NOMO-1 treated with dmso at 0.1 percent for 144 hours (cell line): ENCODE measurements at regions not wholly inside any gene's neighbourhood (a gene's known extent, or its start where the extent isn't known, plus 50 kb on each side); places are given as distances from the start of the nearest gene placed in this dataset.

Experiments
- DNase-seq: peaks from one replicate; lab custom pipeline; 2025; ENCODE audit not compliant: unreplicated experiment; lab: John Stamatoyannopoulos, UW

GRCh38 chrX:121102101-121102500, 54.7 kb downstream of the GLUD2 start:
- DNase-seq: no peak

GRCh38 chrX:121103381-121103780, 56.0 kb downstream of the GLUD2 start:
- DNase-seq: no peak

GRCh38 chrX:121106484-121107235, 59.2 kb downstream of the GLUD2 start:
- DNase-seq: no peak

GRCh38 chrX:121109986-121110385, 62.6 kb downstream of the GLUD2 start:
- DNase-seq: no peak

GRCh38 chrX:121110536-121110935, 63.1 kb downstream of the GLUD2 start:
- no peak for DNase-seq

GRCh38 chrX:121114691-121115090, 67.3 kb downstream of the GLUD2 start:
- no peak for DNase-seq

- no peak for DNase-seq
Observed at GRCh38 chrX:121120690-121121605, 73.5 kb downstream of the GLUD2 start.

- DNase-seq: no peak
Observed at GRCh38 chrX:121122332-121122731, 74.9 kb downstream of the GLUD2 start.

GRCh38 chrX:121128925-121129877, 81.8 kb downstream of the GLUD2 start:
- DNase-seq: no peak

GRCh38 chrX:121132675-121133074, 85.3 kb downstream of the GLUD2 start:
- DNase-seq: no peak

GRCh38 chrX:121135488-121136207, 88.2 kb downstream of the GLUD2 start:
- DNase-seq: no peak

- DNase-seq: no peak
Observed at GRCh38 chrX:121146059-121146628, 98.7 kb downstream of the GLUD2 start.

GRCh38 chrX:121150217-121150616, 102.8 kb downstream of the GLUD2 start:
- no peak for DNase-seq

- no peak for DNase-seq
Observed at GRCh38 chrX:121151293-121151692, 103.9 kb downstream of the GLUD2 start.

GRCh38 chrX:121154858-121155404, 107.5 kb downstream of the GLUD2 start:
- no peak for DNase-seq

GRCh38 chrX:121160987-121161386, 113.6 kb downstream of the GLUD2 start:
- DNase-seq: no peak

GRCh38 chrX:121161501-121161933, 114.1 kb downstream of the GLUD2 start:
- no peak for DNase-seq

- DNase-seq: no peak
Observed at GRCh38 chrX:121163443-121163842, 116.0 kb downstream of the GLUD2 start.

- no peak for DNase-seq
Observed at GRCh38 chrX:121165930-121166359, 118.5 kb downstream of the GLUD2 start.
